ENCODE measurements at regions not wholly inside any gene's neighbourhood (a gene's known extent, or its start where the extent isn't known, plus 50 kb on each side); places are given as distances from the start of the nearest gene placed in this dataset.

- DNase-seq (ENCODE audit: low spot score in 2 of 2): no peak
- H3K4me3 ChIP-seq (ENCODE audit: low read depth, poor library complexity, severe bottlenecking): no peak overlapping the region
- 80 to 95% methylated on average over 2 of the region's 2 CpGs for WGBS, 2 donors
- no peak for TF ChIP-seq CTCF (IDR thresholded peaks at IDR 0.05)
- TF ChIP-seq POLR2A (IDR thresholded peaks at IDR 0.05): no peak
- intact Hi-C loops (cut with DNase I; ENCODE audit: low total_unique reads): no loop called here
These were observed 515.3 kb upstream of the CFAP20DC start for GRCh38 chr3:59565125-59565524.

DNA sequence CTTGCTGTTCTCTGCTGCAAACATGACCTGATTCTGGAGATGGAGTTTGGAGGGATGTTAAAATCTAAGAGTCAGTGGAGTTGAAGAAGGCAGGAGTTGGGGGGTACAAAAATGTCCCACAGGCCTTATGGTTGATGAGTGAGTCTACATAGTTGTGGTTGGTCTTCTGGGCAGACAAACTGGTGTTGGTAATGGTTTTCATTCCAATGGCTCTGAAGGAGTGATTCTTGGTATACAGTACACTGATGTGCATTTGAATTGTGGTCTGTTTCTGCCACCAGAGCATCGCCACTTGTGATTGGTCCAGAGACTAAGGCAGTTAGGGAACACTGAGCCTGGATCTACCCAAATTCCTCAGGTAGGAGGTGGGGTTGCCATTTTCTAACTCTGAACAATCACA lies 514.1 kb upstream of the CFAP20DC start:
- H3K4me3 ChIP-seq (ENCODE audit: low read depth, poor library complexity, severe bottlenecking): no peak overlapping the region
- intact Hi-C loops (cut with DNase I; ENCODE audit: low total_unique reads): no loop called here

DNA sequence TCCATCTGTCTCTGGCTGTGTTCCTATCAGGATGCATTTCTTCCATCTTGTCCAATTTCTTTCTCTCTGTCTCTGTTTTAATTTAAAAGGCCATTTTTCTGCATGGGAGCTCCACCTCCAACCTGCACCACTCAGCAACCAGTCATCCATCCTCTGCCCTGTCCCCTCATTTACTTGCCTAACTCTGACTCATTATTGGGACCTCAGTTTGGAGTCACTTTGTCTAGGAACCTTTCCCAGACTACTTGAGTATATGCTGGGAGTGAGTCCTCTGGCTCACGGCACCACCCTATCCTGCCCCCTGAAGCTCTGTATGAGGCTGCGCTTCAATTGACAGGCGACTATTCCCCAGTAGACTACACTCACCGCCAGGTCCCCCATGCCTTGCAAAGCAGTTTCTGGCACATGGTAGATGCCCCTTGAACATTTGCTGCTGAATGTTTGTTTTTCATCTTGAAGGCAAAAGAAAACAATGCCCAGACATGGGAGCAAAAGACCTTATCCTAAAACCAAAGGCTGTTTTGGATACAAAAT lies 513.3 kb upstream of the CFAP20DC start:
- 91 to 96% methylated on average over 4 of the region's 4 CpGs for WGBS, 2 donors
- no peak for TF ChIP-seq POLR2A (IDR thresholded peaks at IDR 0.05)
- TF ChIP-seq CTCF (IDR thresholded peaks at IDR 0.05): no peak
- intact Hi-C loops (cut with DNase I; ENCODE audit: low total_unique reads): no loop called here
- H3K4me3 ChIP-seq (ENCODE audit: low read depth, poor library complexity, severe bottlenecking): no peak overlapping the region
- DNase-seq (ENCODE audit: low spot score in 2 of 2): no peak

More for the DNA sequence above, 514.1 kb upstream of the CFAP20DC start:
- no peak for DNase-seq (ENCODE audit: low spot score in 2 of 2)
- 94% methylated on average over 1 of the region's 1 CpG for WGBS, 2 donors
- TF ChIP-seq CTCF (IDR thresholded peaks at IDR 0.05): no peak
- TF ChIP-seq POLR2A (IDR thresholded peaks at IDR 0.05): no peak

GRCh38 chr3:59559721-59560435 lies 510.1 kb upstream of the CFAP20DC start:
- intact Hi-C loops (cut with DNase I; ENCODE audit: low total_unique reads): no loop called here
- no peak for DNase-seq (ENCODE audit: low spot score in 2 of 2)
- WGBS, 2 donors: 72 to 79% methylated on average over 4 of the region's 4 CpGs
- TF ChIP-seq CTCF (IDR thresholded peaks at IDR 0.05) (no peak), POLR2A (IDR thresholded peaks at IDR 0.05) (no peak)
- H3K4me3 ChIP-seq (ENCODE audit: low read depth, poor library complexity, severe bottlenecking): no peak overlapping the region

- intact Hi-C loops (cut with DNase I; ENCODE audit: low total_unique reads): no loop called here
- no peak for DNase-seq (ENCODE audit: low spot score in 2 of 2)
- TF ChIP-seq CTCF (IDR thresholded peaks at IDR 0.05) (no peak), POLR2A (IDR thresholded peaks at IDR 0.05) (no peak)
- 43 to 57% methylated on average over 1 of the region's 1 CpG for WGBS, 2 donors
- no peak overlapping the region for H3K4me3 ChIP-seq (ENCODE audit: low read depth, poor library complexity, severe bottlenecking)
These were observed 509.3 kb upstream of the CFAP20DC start for GRCh38 chr3:59558906-59559720.

All from lower leg skin (tissue), 4 donors.